NCI-H2081 (cell line): ENCODE measurements at regions not wholly inside any gene's neighbourhood (a gene's known extent, or its start where the extent isn't known, plus 50 kb on each side); places are given as distances from the start of the nearest gene placed in this dataset.

ENCODE experiments used
- DNase-seq, 2 experiments: peaks; one replicate each; lab custom pipeline; 2025; lab: John Stamatoyannopoulos, UW

- no peak for DNase-seq
Observed at GRCh38 chr18:55166260-55166598, 207.0 kb upstream of the CCDC68 start.

GRCh38 chr18:55163550-55163949, 204.3 kb upstream of the CCDC68 start:
- no peak for DNase-seq

- no peak for DNase-seq
Observed at GRCh38 chr18:55161916-55162315, 202.7 kb upstream of the CCDC68 start.

- DNase-seq: no peak
Observed at GRCh38 chr18:55159027-55159426, 199.8 kb upstream of the CCDC68 start.

- no peak for DNase-seq
Observed at GRCh38 chr18:55158570-55158969, 199.3 kb upstream of the CCDC68 start.

- no peak for DNase-seq
Observed at GRCh38 chr18:55153346-55153745, 194.1 kb upstream of the CCDC68 start.

- no peak for DNase-seq
Observed at GRCh38 chr18:55152801-55153200, 193.5 kb upstream of the CCDC68 start.

GRCh38 chr18:55149994-55150393, 190.7 kb upstream of the CCDC68 start:
- no peak for DNase-seq

GRCh38 chr18:55147791-55148190, 188.5 kb upstream of the CCDC68 start:
- DNase-seq: no peak

GRCh38 chr18:55144193-55144930, 185.1 kb upstream of the CCDC68 start:
- no peak for DNase-seq

GRCh38 chr18:55142410-55142809, 183.1 kb upstream of the CCDC68 start:
- no peak for DNase-seq

- no peak for DNase-seq
Observed at GRCh38 chr18:55141318-55141717, 182.1 kb upstream of the CCDC68 start.

GRCh38 chr18:55139836-55140235, 180.6 kb upstream of the CCDC68 start:
- DNase-seq: no peak

GRCh38 chr18:55139307-55139706, 180.0 kb upstream of the CCDC68 start:
- DNase-seq: no peak

- DNase-seq: no peak
Observed at GRCh38 chr18:55138401-55138800, 179.1 kb upstream of the CCDC68 start.

GRCh38 chr18:55137602-55138001, 178.3 kb upstream of the CCDC68 start:
- DNase-seq: no peak

GRCh38 chr18:55136864-55137263, 177.6 kb upstream of the CCDC68 start:
- DNase-seq: no peak

- no peak for DNase-seq
Observed at GRCh38 chr18:55136258-55136657, 177.0 kb upstream of the CCDC68 start.

- DNase-seq: no peak
Observed at GRCh38 chr18:55133378-55133777, 174.1 kb upstream of the CCDC68 start.

GRCh38 chr18:55128437-55128836, 169.2 kb upstream of the CCDC68 start:
- no peak for DNase-seq

- no peak for DNase-seq
Observed at GRCh38 chr18:55124078-55124763, 165.0 kb upstream of the CCDC68 start.

GRCh38 chr18:55123361-55123760, 164.1 kb upstream of the CCDC68 start:
- DNase-seq: no peak

- DNase-seq: no peak
Observed at GRCh38 chr18:55121397-55122170, 162.3 kb upstream of the CCDC68 start.
